Endothelial cell of umbilical vein (primary cell): ENCODE measurements at regions not wholly inside any gene's neighbourhood (a gene's known extent, or its start where the extent isn't known, plus 50 kb on each side); places are given as distances from the start of the nearest gene placed in this dataset.

ENCODE experiments used
- CTCF ChIP-seq, 2 donors: IDR thresholded peaks; 1 replicate in 1 of 2; 2 replicates in 1 of 2; pipeline ENCODE4 v1.5.1; 2011; ENCODE audit warnings: low read length in 2 of 2, mild to moderate bottlenecking in 2 of 2, moderate library complexity in 2 of 2, control low read depth in 1 of 2, inconsistent platforms in 1 of 2, low read depth in 1 of 2; ENCODE audit not compliant: insufficient read depth in 1 of 2; ENCODE audit errors: extremely low read depth in 1 of 2
- EZH2 ChIP-seq: IDR thresholded peaks from 2 replicates; pipeline ENCODE4 v1.6.1; 2012; ENCODE audit warnings: borderline replicate concordance, low read depth, mild to moderate bottlenecking, moderate library complexity, low read length, inconsistent platforms; ENCODE audit not compliant: severe bottlenecking
- FOS ChIP-seq: IDR thresholded peaks from 2 replicates; pipeline ENCODE4 v1.6.1; 2011; ENCODE audit warnings: mild to moderate bottlenecking, low read length, moderate library complexity, borderline replicate concordance; ENCODE audit not compliant: insufficient read depth
- POLR2A ChIP-seq: IDR thresholded peaks from 2 replicates; pipeline ENCODE4 v1.6.1; 2012; ENCODE audit warnings: low read depth, mild to moderate bottlenecking, control low read depth, low read length
- POLR2AphosphoS5 ChIP-seq: IDR thresholded peaks from 2 replicates; pipeline ENCODE4 v1.6.1; 2012; ENCODE audit warnings: low read depth, mild to moderate bottlenecking, control low read depth, low read length, moderate library complexity; ENCODE audit not compliant: insufficient read depth

GRCh38 chr15:88990185-88990679 is 77.1 kb upstream of the MFGE8 start:
- no peak for TF ChIP-seq CTCF (IDR thresholded peaks at IDR 0.05; ENCODE audit: extremely low read depth in 1 of 2, insufficient read depth in 1 of 2, low read depth in 1 of 2, low read length in 2 of 2)
- TF ChIP-seq EZH2, result no peak
- no peak for TF ChIP-seq POLR2A
- no peak for TF ChIP-seq FOS
- no peak for TF ChIP-seq POLR2AphosphoS5
